ENCODE measurements at regions not wholly inside any gene's neighbourhood (a gene's known extent, or its start where the extent isn't known, plus 50 kb on each side); places are given as distances from the start of the nearest gene placed in this dataset.

- Histone ChIP-seq H3K4me1 (ENCODE audit: control insufficient read depth, insufficient read depth, low read length) (no peaks in the 10 kb centered on the region), H3K27ac (ENCODE audit: extremely low read depth, low read depth, low read length) (no peak overlapping the region), H3K9me3 (ENCODE audit: control insufficient read depth, insufficient read depth, low read depth, low read length) (no peaks in the 10 kb centered on the region), H3K36me3 (ENCODE audit: control insufficient read depth in 2 of 2, insufficient read depth in 1 of 2, low read length in 2 of 2) (no peaks in the 10 kb centered on the region), H3K4me3 (ENCODE audit: low read depth, low read length) (no peak overlapping the region)
- TF ChIP-seq EGR2 (tag by site-specific recombination; IDR thresholded peaks at IDR 0.05; ENCODE audit: low read depth), result no peak
- TF ChIP-seq ZNF391 (tag by site-specific recombination; IDR thresholded peaks at IDR 0.05; ENCODE audit: borderline replicate concordance, low read depth), result no peak
- no peak for TF ChIP-seq ZBTB48 (tag by site-specific recombination; IDR thresholded peaks at IDR 0.05)
- no peak for TF ChIP-seq ZNF555 (tag by site-specific recombination; conservative IDR thresholded peaks at IDR 0.05)
- no peak for TF ChIP-seq ZNF785 (tag by site-specific recombination; IDR thresholded peaks at IDR 0.05)
- TF ChIP-seq TRIM28 (IDR thresholded peaks at IDR 0.05; ENCODE audit: borderline replicate concordance, low read length), result no peak
- no peak for TF ChIP-seq ZSCAN18 (tag by site-specific recombination; IDR thresholded peaks at IDR 0.05)
- no peak for TF ChIP-seq INSM2 (tag by site-specific recombination; IDR thresholded peaks at IDR 0.05)
- TF ChIP-seq ZNF174 (tag by site-specific recombination; IDR thresholded peaks at IDR 0.05), result no peak
- TF ChIP-seq ZNF76 (tag by site-specific recombination; IDR thresholded peaks at IDR 0.05; ENCODE audit: borderline replicate concordance, low read depth), result no peak
- no peak for TF ChIP-seq ZNF350 (tag by site-specific recombination; IDR thresholded peaks at IDR 0.05)
- TF ChIP-seq ZNF169 (tag by site-specific recombination; IDR thresholded peaks at IDR 0.05), result no peak
- TF ChIP-seq PRDM10 (tag by site-specific recombination; IDR thresholded peaks at IDR 0.05), result no peak
- no peak for TF ChIP-seq ZFP3 (tag by site-specific recombination; IDR thresholded peaks at IDR 0.05; ENCODE audit: low read depth)
- CTCF ChIA-PET, result no interaction called here
- POLR2A ChIA-PET, result no interaction called here
Observed at GRCh38 chr13:79190932-79191331, 215.1 kb downstream of the RBM26 start.

DNA sequence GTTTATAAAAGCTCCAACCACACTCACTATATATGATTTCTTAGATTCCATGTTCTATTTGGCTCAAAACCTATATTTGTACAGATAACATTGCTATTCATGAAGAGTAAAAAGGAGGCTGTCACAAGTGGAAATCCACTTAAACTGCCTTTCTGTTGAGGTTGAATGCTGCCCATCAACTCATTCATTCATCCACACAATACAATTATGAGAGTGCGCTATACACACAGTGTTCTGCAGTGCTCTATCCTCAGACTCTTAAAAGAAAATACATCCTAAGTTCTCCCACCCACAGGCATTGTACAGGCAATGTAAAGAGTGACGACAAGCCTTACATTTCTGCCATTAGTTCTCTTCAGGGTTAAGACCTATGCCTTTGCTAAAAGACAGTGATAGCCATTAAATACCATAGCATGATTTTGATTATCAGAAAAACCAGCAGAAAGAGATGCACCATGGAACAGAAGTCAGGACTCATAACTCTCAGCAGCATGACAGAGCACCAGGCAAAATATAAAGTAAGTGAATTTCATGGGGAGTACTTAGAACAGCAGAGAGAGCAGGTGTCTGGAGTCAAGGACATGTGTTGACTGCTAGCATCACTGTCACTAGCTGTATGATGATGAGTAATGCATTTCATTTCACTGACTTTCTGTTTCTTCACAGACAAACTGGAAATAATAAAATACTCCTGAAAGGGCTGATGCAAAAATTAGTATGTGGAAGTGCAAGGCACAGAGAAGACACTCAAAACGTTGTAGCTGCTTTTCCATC is 218.0 kb downstream of the RBM26 start:
- POLR2A ChIA-PET, result no interaction called here
- TF ChIP-seq ZNF707 (tag by site-specific recombination; IDR thresholded peaks at IDR 0.05) (no peak), ZNF426 (tag by site-specific recombination; IDR thresholded peaks at IDR 0.05) (no peak), ZNF214 (tag by site-specific recombination; IDR thresholded peaks at IDR 0.05; ENCODE audit: borderline replicate concordance) (no peak)
- CTCF ChIA-PET, result no interaction called here
- Histone ChIP-seq H3K36me3 (ENCODE audit: control insufficient read depth in 2 of 2, insufficient read depth in 1 of 2, low read length in 2 of 2) (no peaks in the 10 kb centered on the region), H3K9me3 (ENCODE audit: control insufficient read depth, insufficient read depth, low read depth, low read length) (no peaks in the 10 kb centered on the region), H3K4me3 (ENCODE audit: low read depth, low read length) (no peak overlapping the region), H3K4me1 (ENCODE audit: control insufficient read depth, insufficient read depth, low read length) (no peaks in the 10 kb centered on the region), H3K27ac (ENCODE audit: extremely low read depth, low read depth, low read length) (no peak overlapping the region)
